Colonic mucosa (tissue), 4 donors: ENCODE measurements at regions not wholly inside any gene's neighbourhood (a gene's known extent, or its start where the extent isn't known, plus 50 kb on each side); places are given as distances from the start of the nearest gene placed in this dataset.

Experiments used
- DNase-seq: peaks from one replicate; pipeline ENCODE4 v3.0.0-alpha.2; 2020
- H3K27ac ChIP-seq: fragments of 200-600 bp; one replicate; pipeline ENCODE4 v1.8.0; 2021
- H3K27me3 ChIP-seq: fragments of 200-600 bp; one replicate; pipeline ENCODE4 v1.8.0; 2021
- H3K36me3 ChIP-seq: fragments of 200-600 bp; one replicate; pipeline ENCODE4 v1.8.0; 2021
- H3K4me1 ChIP-seq: fragments of 200-600 bp; one replicate; pipeline ENCODE4 v1.8.0; 2021; ENCODE audit warnings: mild to moderate bottlenecking
- H3K4me3 ChIP-seq: fragments of 200-600 bp; one replicate; pipeline ENCODE4 v1.8.0; 2021
- H3K9ac ChIP-seq, 2 donors: one replicate each; pipeline ENCODE4 v1.7.0; 2013; ENCODE audit warnings: control low read depth in 2 of 2, low read depth in 2 of 2, low read length in 2 of 2
- H3K9me3 ChIP-seq: fragments of 200-600 bp; one replicate; pipeline ENCODE4 v1.8.0; 2021
- intact Hi-C: fragments of 100-400 bp; cut with DNase I; formaldehyde crosslinking; loops from one replicate; pipeline ENCODE4 v1.14.1; 2022
- TF ChIP-seq, protein P1 (sequence below): fragments of 200-600 bp; IDR thresholded peaks from one replicate; pipeline ENCODE4 v1.8.0; 2022; ENCODE audit warnings: antibody characterized with exemption, mild to moderate bottlenecking
- donor health status: healthy.
- donor health status: DM: no; HTN: no; CAD: no.
- donor health status: DM: no; HTN: no; CAD: no.

DNA sequence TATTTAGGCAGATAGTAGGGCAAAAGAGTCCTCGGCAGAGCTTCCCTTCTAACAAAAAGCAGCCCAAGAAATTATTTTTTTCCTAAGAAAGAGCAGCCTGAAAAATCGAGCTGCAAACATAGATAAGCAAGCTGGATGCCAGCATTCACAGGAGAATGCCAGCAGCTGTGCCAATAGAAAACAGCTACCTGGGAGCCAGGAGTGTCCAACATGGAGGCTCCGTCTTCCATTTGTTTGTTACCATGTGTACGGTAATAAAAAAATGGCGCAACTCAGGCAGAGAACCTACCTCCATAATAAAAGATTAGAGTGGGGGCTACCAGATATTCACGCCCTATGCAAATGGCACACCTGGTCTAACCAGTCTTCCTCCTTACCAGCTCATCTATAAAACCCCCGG lies 77.6 kb upstream of the IPO5 start:
- intact Hi-C loops = no loop called here
- no peak for DNase-seq
- no peak overlapping the region for H3K4me3 ChIP-seq
- H3K9ac ChIP-seq = no peak overlapping the region
- H3K4me1 ChIP-seq = no peaks in the 10 kb centered on the region
- TF ChIP-seq, protein P1, sequence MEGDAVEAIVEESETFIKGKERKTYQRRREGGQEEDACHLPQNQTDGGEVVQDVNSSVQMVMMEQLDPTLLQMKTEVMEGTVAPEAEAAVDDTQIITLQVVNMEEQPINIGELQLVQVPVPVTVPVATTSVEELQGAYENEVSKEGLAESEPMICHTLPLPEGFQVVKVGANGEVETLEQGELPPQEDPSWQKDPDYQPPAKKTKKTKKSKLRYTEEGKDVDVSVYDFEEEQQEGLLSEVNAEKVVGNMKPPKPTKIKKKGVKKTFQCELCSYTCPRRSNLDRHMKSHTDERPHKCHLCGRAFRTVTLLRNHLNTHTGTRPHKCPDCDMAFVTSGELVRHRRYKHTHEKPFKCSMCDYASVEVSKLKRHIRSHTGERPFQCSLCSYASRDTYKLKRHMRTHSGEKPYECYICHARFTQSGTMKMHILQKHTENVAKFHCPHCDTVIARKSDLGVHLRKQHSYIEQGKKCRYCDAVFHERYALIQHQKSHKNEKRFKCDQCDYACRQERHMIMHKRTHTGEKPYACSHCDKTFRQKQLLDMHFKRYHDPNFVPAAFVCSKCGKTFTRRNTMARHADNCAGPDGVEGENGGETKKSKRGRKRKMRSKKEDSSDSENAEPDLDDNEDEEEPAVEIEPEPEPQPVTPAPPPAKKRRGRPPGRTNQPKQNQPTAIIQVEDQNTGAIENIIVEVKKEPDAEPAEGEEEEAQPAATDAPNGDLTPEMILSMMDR = no peak
- H3K27me3 ChIP-seq = no peaks in the 10 kb centered on the region
- no peak overlapping the region for H3K27ac ChIP-seq
- no peaks in the 10 kb centered on the region for H3K9me3 ChIP-seq
- no peaks in the 10 kb centered on the region for H3K36me3 ChIP-seq

DNA sequence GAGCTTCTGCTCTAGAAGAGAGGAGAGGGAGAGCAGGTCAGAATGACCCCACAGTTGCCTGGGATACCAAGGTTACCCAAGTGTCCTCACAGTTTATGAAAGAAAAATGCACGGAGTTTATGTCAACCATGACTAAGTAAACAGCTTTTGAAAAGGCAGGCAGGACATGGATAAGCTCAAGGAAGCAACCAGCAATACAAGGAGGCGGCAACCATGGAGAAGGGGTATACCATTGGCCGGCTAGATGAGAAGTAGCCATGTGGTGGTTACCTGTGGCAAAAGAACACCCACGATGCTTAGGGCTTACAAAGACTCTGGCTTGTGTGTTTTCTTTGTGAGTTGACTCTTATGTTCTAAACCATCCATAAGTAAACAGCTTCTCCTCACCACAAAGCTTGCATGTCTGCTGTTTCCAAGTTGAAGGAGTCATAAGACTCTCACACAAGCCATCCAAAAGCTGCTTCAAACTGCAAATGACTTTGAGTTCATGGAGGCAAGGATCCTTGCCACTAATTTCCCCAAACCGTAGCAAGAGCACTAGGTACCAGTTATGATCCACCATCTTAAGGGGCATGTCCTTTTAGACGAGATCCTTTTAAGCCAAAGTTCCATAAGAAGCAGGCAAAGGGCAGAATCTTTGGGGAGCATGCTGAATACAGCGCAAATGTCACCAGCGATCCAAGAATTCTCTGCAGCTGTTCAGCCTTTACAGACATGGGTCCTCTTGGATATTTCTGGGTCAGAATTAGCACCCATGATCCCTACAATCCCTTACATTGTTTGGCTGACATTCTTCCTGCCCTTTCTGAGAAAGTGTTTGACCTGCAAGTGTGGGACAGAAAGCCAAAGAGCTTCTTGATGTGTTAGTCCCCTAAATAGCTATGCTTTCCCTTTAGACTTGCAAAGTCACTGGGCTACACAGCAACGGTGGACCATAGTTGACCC lies 74.8 kb upstream of the IPO5 start:
- H3K27me3 ChIP-seq = no peaks in the 10 kb centered on the region
- intact Hi-C loops = no loop called here
- no peak overlapping the region for H3K27ac ChIP-seq
- TF ChIP-seq, protein P1 = no peak
- no peak for DNase-seq
- H3K4me3 ChIP-seq = no peak overlapping the region
- H3K4me1 ChIP-seq = no peaks in the 10 kb centered on the region
- H3K9me3 ChIP-seq = no peaks in the 10 kb centered on the region
- H3K36me3 ChIP-seq = no peaks in the 10 kb centered on the region
- H3K9ac ChIP-seq = no peak overlapping the region

DNA sequence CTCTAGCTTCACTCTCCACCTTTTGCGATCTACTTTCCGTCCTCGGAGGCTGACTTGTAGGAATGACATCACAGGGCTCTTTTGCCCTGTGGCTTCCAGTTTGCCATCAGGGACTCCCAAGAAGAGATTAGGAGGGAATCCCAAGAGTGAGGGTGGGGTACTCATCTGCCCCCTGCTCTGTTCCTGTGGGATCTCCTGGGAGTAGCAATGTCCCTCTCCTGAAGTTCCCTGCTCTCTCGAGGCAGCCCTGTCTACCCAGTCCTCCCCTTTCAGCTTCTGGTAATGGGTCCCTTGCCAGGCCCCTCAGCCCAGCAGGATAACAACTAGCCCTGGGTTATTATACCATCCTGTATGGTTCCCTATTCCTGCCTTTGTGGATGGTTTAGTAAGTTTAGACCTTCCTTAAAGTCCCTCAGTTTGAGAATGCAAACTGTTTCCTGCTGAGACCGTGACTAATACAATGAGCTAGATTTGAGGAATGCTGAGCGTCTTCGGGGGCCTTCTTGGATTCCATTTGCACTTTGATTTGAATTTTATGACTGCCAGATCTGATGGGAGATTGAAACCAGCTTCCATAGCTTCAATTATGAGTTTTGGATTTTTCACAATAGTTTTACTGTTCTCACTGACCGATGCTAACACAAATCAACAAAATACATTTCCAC lies 73.7 kb upstream of the IPO5 start:
- Histone ChIP-seq H3K9me3 (no peaks in the 10 kb centered on the region), H3K4me1 (no peaks in the 10 kb centered on the region), H3K4me3 (no peak overlapping the region), H3K27ac (no peak overlapping the region), H3K27me3 (no peaks in the 10 kb centered on the region), H3K36me3 (no peaks in the 10 kb centered on the region), H3K9ac (no peak overlapping the region)
- no peak for DNase-seq
- intact Hi-C loops = no loop called here
- TF ChIP-seq, protein P1 = no peak

DNA sequence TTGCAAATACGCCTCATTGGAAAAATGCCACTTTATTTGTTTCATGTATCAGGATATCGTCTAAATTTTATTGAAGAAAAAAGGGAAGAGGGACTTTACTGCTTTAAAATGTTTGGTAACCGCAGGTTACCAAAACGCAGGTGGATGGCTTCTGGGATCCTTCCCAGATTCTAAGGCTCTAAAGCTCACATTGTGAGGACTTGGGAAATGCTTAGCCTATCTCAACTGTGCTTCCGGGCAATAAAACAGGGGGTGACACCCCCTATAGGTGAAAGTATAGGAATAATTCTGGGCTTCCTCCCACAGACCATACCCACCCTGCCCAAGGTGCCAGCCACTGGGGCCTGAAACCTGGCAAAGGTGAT lies 73.2 kb upstream of the IPO5 start:
- intact Hi-C loops = no loop called here
- no peaks in the 10 kb centered on the region for H3K36me3 ChIP-seq
- H3K9me3 ChIP-seq = no peaks in the 10 kb centered on the region
- TF ChIP-seq, protein P1 = no peak
- H3K27me3 ChIP-seq = no peaks in the 10 kb centered on the region
- no peak overlapping the region for H3K27ac ChIP-seq
- DNase-seq = no peak
- no peak overlapping the region for H3K4me3 ChIP-seq
- no peak overlapping the region for H3K9ac ChIP-seq
- no peaks in the 10 kb centered on the region for H3K4me1 ChIP-seq

DNA sequence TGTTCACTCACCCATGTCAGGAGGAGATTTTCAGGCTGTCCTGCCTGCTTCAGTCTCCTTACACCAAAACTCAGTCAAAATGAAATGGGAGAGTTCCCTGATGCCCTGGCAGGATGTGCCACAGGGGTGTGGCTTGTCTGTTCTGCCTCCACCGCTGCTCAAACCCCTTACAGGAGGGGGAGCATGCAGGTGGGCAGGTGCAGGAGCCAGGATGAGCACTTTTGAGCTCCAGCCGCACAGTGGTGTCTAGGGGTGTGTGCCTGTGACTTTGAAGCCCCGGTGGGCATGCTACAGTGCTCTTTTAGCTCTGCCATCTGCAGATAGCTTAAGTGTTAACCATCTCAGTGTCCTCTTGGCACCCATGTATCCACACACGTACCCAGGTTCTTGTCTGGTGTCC lies 71.9 kb upstream of the IPO5 start:
- H3K9me3 ChIP-seq = no peaks in the 10 kb centered on the region
- H3K9ac ChIP-seq = no peak overlapping the region
- no peaks in the 10 kb centered on the region for H3K36me3 ChIP-seq
- H3K27ac ChIP-seq = no peak overlapping the region
- no peak overlapping the region for H3K4me3 ChIP-seq
- DNase-seq = no peak
- TF ChIP-seq, protein P1 = no peak
- H3K27me3 ChIP-seq = no peaks in the 10 kb centered on the region
- H3K4me1 ChIP-seq = no peaks in the 10 kb centered on the region
- intact Hi-C loops = no loop called here
